ENCODE measurements at regions not wholly inside any gene's neighbourhood (a gene's known extent, or its start where the extent isn't known, plus 50 kb on each side); places are given as distances from the start of the nearest gene placed in this dataset.

GRCh38 chr18:10194592-10194991 lies 259.8 kb upstream of the APCDD1 start:
- Histone ChIP-seq H3K9ac (ENCODE audit: low read length) (no peak overlapping the region), H3K36me3 (ENCODE audit: control insufficient read depth in 1 of 2, insufficient read depth in 2 of 2, low read length in 2 of 2) (no peaks in the 10 kb centered on the region), H4K20me1 (ENCODE audit: insufficient read depth) (no peaks in the 10 kb centered on the region), H3K4me2 (ENCODE audit: low read length) (no peak overlapping the region), H3K27ac (ENCODE audit: low read depth, low read length) (no peak overlapping the region), H3K27me3 (ENCODE audit: insufficient read depth, low read length) (no peaks in the 10 kb centered on the region), H3K4me3 (replicated peaks in 1 of 2; ENCODE audit: low read depth in 1 of 2, low read length in 2 of 2) (no peak overlapping the region), H3K9me2 (ENCODE audit: insufficient read depth) (no peaks in the 10 kb centered on the region), H3K79me2 (ENCODE audit: insufficient read depth, low read length) (no peaks in the 10 kb centered on the region), H3K4me1 (ENCODE audit: control insufficient read depth in 1 of 2, insufficient read depth in 2 of 2, low read length in 2 of 2) (peaks cover 0 to 4% of the 10 kb centered on the region in 2 experiments; a peak in 1 of 4 replicates), H3K9me3 (ENCODE audit: control insufficient read depth in 1 of 2, insufficient read depth in 1 of 2, low read depth in 1 of 2, low read length in 2 of 2) (no peaks in the 10 kb centered on the region), H2AFZ (ENCODE audit: low read depth, low read length, poor library complexity, severe bottlenecking) (no peak overlapping the region)
- intact Hi-C loops (cut with micrococcal nuclease): no loop called here
- ATAC-seq: peak; percentile 82
- RAD21 ChIA-PET (ENCODE audit: low non-redundant PET in 1 of 2, low total read pairs in 2 of 2, uncharacterized antibody in 2 of 2, unreplicated experiment in 2 of 2): no interaction called here
- BruUV-seq (replicated peaks): no TSS peak
- POLR2A ChIA-PET: no interaction called here
- no peak for TF ChIP-seq EZH2 (IDR thresholded peaks at IDR 0.05)
- no peak for TF ChIP-seq ZFX (IDR thresholded peaks at IDR 0.05)
- TF ChIP-seq EZH2phosphoT487 (IDR thresholded peaks at IDR 0.05; ENCODE audit: borderline replicate concordance): no peak
- TF ChIP-seq ELF1 (IDR thresholded peaks at IDR 0.05; ENCODE audit: borderline replicate concordance, low read depth): no peak
- TF ChIP-seq MAX (IDR thresholded peaks at IDR 0.05): no peak
- CTCF ChIA-PET: no interaction called here
- no peak for DNase-seq (ENCODE audit: low read depth, low spot score)

GRCh38 chr18:10195529-10195928 lies 258.9 kb upstream of the APCDD1 start:
- RAD21 ChIA-PET (ENCODE audit: low non-redundant PET in 1 of 2, low total read pairs in 2 of 2, uncharacterized antibody in 2 of 2, unreplicated experiment in 2 of 2): no interaction called here
- H3K4me3 ChIP-seq (replicated peaks in 1 of 2; ENCODE audit: low read depth in 1 of 2, low read length in 2 of 2): no peak overlapping the region
- H3K4me1 ChIP-seq (ENCODE audit: control insufficient read depth in 1 of 2, insufficient read depth in 2 of 2, low read length in 2 of 2): peaks cover 0 to 4% of the 10 kb centered on the region in 2 experiments; a peak in 1 of 4 replicates
- ATAC-seq: no peak
- no peak overlapping the region for H3K9ac ChIP-seq (ENCODE audit: low read length)
- BruUV-seq (replicated peaks): no TSS peak
- no peak overlapping the region for H3K27ac ChIP-seq (ENCODE audit: low read depth, low read length)
- POLR2A ChIA-PET: no interaction called here
- H3K79me2 ChIP-seq (ENCODE audit: insufficient read depth, low read length): no peaks in the 10 kb centered on the region
- no peak for DNase-seq (ENCODE audit: low read depth, low spot score)
- no peaks in the 10 kb centered on the region for H3K27me3 ChIP-seq (ENCODE audit: insufficient read depth, low read length)
- no peaks in the 10 kb centered on the region for H3K9me3 ChIP-seq (ENCODE audit: control insufficient read depth in 1 of 2, insufficient read depth in 1 of 2, low read depth in 1 of 2, low read length in 2 of 2)
- H3K4me2 ChIP-seq (ENCODE audit: low read length): no peak overlapping the region
- no peak overlapping the region for H2AFZ ChIP-seq (ENCODE audit: low read depth, low read length, poor library complexity, severe bottlenecking)
- H3K9me2 ChIP-seq (ENCODE audit: insufficient read depth): no peaks in the 10 kb centered on the region
- CTCF ChIA-PET: no interaction called here
- H3K36me3 ChIP-seq (ENCODE audit: control insufficient read depth in 1 of 2, insufficient read depth in 2 of 2, low read length in 2 of 2): no peaks in the 10 kb centered on the region
- no peak for TF ChIP-seq MAX (IDR thresholded peaks at IDR 0.05)
- TF ChIP-seq ATF3 (IDR thresholded peaks at IDR 0.05): no peak
- TF ChIP-seq ZBTB33 (IDR thresholded peaks at IDR 0.05; ENCODE audit: extremely low read depth, insufficient replicate concordance, low read length): no peak
- no peak for TF ChIP-seq EZH2phosphoT487 (IDR thresholded peaks at IDR 0.05; ENCODE audit: borderline replicate concordance)
- no peak for TF ChIP-seq TCF7L2 (IDR thresholded peaks at IDR 0.05; ENCODE audit: borderline replicate concordance, extremely low read depth, insufficient read depth, insufficient read length)
- TF ChIP-seq EGR1 (IDR thresholded peaks at IDR 0.05; ENCODE audit: low read depth): no peak
- TF ChIP-seq SIN3A (IDR thresholded peaks at IDR 0.05; ENCODE audit: low read depth): no peak
- TF ChIP-seq RAD21 (IDR thresholded peaks at IDR 0.05; ENCODE audit: low read depth): no peak
- TF ChIP-seq ZFX (IDR thresholded peaks at IDR 0.05): no peak
- no peak for TF ChIP-seq CTCF (IDR thresholded peaks at IDR 0.05 in 2 of 3, conservative IDR thresholded peaks at IDR 0.05 in 1 of 3; ENCODE audit: borderline replicate concordance in 1 of 3, insufficient read depth in 1 of 3, low read depth in 2 of 3, low read length in 2 of 3)
- H4K20me1 ChIP-seq (ENCODE audit: insufficient read depth): no peaks in the 10 kb centered on the region
- intact Hi-C loops (cut with micrococcal nuclease): no loop called here

Measured in HCT116 (cell line).